Amniotic stem cell (primary cell): ENCODE measurements at regions not wholly inside any gene's neighbourhood (a gene's known extent, or its start where the extent isn't known, plus 50 kb on each side); places are given as distances from the start of the nearest gene placed in this dataset.
A peak's percentile ranks its signal among the peaks of the same experiment; 100 is the strongest.
"Not testable (repeated sequence)": the region's sequence is repeated elsewhere in the genome, so short reads cannot be mapped to it uniquely, and the experiment has no call there.

Source experiments
- DNase-seq: peaks from one replicate; lab custom pipeline; 2025; lab: John Stamatoyannopoulos, UW

DNA sequence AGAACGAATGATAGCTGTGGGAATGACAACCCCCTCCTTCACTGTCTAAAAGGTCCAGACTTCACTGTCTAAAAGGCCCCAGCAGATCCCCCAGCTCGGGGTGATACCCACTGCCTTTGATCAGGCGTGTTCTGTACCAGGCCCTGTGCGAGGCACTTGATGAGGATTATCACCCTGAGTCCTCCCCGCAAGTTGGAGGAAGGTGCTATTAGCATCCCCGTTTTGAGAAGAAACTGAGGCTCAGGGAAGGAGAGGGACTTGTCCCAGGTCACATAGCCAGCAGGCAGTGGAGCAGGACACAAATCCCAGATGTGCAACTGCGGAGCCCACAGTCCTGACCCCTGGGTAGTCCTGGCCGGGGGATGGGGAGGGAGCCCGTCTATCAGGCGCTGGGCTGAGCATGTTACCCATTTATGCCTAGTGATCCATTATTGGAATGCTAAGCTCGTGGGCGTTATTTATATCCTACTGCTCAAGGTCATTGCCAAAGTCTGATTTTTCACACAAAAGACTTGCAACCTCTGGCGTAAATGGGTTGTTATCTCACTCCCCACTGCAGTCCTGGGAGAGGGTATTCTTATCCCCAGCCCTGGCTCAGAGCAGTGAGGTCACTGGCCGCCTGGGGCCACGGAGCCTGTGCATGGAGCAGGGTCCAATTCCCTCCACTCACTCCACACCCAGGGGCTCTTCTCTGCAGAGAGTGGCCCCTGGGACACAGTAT lies 722.2 kb downstream of the MATN1 start:
- no peak for DNase-seq

DNA sequence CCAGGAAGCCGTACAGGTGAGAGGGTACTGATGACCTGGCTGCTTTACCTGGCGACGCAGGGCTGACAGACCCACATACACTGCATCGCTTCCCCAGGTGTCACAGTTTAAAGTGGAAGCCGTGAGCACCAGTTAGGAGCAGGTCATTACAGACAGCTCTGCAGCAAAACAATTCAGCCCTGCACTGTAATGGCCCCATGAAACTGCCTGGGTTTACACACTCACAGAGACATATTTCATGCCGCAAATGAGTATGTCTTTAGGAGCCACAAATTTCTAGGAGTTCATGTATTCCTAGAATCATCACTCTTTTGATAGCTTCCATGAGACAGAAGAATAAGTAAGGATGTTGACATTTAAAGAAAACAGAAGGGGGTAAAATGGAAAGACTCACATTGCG lies 723.1 kb downstream of the MATN1 start:
- no peak for DNase-seq

DNA sequence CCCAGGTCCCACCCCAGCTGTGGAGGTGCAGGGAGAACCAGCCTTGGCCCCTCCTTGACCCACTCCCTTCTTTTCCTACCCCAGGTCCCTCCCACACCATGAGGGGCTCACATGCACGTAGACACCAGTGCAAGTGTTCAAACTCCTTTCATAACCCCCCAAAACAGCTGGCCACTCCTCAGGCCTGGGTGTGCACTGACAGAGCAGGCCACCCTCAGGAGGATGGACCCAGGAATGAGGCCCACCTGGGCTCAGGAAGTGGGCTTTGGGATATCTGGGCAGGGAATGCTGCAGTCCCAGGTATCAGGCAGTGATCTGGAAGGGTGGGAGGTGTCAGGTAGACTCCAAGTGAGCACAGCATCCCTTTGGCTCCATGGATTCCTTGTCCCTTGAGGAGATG lies 723.8 kb downstream of the MATN1 start:
- no peak for DNase-seq

DNA sequence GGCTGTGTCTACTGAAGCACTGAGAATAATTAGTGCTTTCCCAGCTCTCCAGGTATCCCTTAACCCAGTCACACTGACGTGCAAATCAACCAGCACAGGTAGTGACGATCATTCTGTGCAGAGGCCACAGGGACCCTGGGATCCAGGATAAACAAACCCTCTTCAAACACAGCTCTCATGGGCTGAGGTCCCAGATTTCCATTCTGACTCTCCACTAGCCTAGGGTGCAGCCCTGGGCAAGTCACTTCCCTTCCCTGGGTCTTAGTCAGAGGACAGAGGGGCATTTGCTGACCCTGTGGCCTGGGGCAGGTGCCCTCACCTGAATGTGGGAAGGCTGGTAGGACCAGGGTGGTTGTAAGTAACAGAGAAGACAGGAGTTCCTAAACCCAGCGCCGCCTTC lies 724.7 kb downstream of the MATN1 start:
- no peak for DNase-seq

DNA sequence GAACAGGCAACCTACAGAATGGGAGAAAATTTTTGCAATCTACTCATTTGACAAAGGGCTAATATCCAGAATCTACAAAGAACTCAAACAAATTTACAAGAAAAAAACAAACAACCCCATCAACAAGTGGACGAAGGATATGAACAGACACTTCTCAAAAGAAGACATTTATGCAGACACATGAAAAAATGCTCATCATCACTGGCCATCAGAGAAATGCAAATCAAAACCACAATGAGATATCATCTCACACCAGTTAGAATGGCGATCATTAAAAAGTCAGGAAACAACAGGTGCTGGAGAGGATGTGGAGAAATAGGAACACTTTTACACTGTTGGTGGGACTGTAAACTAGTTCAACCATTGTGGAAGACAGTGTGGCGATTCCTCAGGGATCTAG lies 725.6 kb downstream of the MATN1 start:
- DNase-seq = not testable (repeated sequence)

DNA sequence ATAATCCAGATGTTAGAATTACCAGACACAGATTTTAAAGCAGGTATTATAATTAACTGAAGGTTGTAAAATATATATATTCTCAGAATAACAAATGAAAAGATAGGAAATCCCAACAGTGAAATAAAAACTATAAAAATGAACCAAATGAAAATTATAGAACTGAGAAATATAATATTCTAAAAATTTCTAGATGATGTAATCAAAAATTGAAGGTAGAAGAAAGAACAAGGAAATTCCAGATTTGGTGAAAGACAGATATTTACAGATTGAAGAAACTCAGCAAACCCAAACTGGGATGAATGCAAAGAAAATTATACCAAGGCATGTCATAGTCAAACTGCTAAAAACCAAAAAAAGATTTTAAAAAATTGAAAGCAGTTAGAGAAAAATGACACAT lies 729.4 kb downstream of the MATN1 start:
- DNase-seq = no peak

DNA sequence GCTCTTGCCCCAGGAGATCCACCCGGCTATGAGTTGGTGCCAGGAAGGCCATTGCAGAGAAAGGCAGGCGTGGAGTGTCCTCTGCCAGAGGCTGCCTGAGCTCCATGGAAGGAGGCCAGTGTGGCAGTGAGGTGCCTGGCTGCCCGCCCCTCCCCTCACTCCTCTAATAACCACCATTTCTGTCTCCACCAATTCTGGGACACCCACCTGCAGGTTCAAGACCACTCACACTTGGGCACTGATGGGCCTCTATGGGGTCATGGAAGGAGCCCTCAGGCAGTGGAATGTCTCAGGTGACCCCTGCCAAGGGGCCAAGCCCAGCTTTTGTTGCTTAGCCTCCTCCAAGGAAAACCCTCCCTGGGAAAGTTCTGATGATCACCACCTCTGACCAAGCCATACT lies 731.6 kb downstream of the MATN1 start:
- DNase-seq = no peak

DNA sequence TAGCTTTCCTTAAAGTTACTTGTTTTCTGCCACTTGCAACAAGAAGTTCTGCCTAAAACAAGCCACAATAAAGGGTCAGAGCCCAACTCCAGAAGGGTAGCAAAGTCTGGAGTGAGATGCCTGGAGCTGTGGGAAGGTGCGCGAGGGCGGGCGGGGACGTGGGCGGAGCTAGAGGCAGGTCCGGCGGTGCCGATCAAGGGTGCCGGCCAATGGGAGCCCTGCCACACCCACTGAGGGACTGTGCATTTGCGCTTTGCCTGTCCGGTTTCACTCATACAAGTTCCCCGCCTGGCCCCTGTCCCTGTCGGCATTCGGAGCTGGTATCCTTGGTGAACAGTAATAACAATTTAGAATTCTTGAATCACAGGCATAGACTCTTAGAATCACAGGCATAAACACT lies 732.4 kb downstream of the MATN1 start:
- no peak for DNase-seq

DNA sequence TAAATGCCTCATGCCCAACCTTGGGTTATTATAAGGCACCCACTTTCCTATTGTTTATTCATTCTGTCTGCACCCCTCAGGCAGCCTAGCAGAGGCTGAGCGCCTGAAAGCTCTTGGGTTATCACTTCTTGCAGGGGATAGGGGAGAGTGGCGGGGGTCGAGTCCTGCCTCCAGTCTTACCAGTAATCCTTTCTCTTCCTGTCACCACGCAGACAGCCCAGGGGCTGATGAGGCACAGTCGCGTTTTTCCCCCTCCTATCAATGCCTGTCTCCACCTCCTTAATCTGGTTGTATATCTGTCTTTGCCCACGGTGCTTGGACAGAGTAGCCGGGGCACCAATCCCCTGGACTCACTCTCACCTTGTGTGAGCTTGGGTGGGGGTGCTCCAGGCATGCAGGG lies 733.1 kb downstream of the MATN1 start:
- no peak for DNase-seq

DNA sequence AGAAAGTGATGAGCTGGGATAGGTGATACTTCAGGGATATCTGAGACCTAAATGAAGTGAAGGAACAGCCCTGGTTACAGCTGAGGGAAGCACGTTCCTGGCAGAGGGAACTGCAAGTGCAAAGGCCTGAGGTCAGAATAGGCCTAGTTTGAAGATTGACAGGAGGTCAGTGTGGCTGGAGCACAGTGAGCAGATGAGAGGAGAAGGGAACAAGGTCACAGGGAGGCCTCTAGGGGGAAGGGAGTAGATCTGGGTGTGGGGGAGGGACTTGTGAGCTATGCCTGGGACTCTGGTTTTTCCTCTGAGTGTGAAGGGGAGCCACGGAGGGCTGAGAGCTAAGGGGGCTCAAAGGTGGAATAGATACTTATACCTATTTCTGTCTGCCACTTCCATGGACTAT lies 736.4 kb downstream of the MATN1 start:
- DNase-seq = no peak

DNA sequence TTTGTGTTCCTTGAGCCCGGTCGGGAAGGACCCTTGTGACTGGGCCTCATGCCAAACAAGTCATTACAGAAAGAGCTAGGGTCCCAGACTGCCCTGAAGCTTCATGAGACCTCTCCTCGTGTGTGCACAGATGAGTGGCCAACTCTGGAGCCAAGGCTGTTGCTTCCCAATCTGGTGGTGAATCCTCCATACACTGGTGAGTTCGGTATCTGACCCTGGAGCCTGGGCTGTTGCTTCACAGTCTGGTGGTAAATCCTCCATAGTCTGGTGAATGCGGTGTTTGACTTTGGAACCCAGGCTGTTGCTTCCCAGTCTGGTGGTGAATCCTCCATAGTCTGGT lies 737.8 kb downstream of the MATN1 start:
- no peak for DNase-seq

DNA sequence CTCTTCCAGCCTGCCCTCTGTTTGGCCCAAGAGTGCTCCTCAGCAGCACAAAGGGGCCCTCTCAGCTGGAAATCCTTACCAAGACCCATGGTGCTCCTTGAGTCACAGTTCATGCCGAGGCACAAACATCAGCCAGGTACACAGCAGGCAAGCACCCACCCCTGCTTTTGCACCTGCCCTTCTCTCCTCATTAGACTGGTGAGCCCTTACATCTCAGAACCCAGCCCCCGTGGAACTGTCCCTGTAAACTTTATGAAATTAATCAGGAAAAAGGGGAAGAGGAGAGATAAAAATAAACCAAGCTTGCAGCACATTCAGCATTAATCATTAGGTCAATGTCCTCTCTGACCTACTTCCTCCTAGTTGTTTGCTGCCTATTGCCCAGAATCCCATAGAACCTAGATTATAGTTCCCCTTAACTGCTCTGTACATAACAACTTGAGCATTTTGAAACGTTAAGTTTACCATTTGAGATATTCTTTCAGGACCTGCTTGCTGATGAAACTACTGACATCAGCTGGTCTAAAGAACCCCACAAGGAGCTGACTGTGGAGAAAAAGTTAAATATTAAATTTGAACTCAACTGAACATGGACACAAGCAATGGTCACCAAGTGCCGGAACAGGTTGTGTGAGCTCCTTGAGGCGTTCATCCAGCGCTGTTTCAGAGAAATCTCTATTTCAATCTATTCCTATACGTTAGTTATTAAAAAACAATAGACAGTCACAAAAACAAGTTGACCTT lies 738.4 kb downstream of the MATN1 start:
- no peak for DNase-seq

DNA sequence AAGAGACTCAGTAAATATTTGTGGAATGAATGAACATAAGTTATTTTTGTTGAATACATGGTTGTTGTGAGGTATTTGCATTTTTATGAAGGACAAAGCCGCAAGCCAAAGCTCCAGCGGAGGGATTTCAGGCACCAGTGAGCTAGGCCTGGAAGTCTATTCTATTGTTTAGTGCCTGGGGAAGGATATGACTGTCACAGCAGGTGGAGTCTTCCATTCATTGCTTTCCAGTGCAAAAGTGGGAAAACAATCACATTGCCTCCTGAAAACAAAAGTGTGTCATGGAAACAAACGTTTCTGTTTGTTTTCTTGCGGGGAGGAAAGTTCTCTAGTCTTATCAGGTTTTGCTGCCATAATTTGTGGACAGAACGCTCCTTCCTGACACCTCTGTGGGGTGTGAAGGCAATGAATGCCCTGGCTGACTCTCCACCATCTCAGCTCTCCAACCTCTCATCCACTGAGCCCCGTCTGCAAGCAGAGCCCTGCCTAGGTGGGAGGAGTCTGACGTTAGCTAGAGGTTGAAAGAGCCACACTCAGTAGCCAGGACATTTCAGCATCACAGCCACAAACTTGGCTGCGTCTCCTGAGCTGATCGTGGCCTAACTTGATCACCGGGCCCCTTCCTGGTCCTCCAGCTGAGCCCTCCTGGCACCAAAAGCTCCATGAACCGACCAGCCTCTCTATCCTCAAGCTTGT lies 739.1 kb downstream of the MATN1 start:
- DNase-seq = no peak

DNA sequence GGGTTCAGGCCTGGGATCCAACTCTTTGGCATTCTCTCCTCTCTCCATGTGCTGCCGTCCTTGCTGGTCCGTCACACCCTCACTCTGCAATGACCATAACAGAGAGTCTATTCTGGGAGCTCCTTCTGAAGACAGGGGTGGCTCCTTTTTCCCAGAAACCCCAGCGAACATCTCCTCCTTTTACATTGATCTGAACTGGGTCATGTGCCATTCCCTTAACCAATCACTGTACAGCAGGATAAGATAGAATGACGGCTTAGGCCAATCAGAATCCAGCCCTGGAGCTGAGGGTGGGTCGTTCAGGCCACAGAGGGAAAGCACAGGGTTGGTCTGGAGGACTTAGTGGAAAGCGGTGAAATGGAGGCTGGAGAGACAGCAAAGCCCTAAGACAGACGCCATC lies 740.1 kb downstream of the MATN1 start:
- no peak for DNase-seq

DNA sequence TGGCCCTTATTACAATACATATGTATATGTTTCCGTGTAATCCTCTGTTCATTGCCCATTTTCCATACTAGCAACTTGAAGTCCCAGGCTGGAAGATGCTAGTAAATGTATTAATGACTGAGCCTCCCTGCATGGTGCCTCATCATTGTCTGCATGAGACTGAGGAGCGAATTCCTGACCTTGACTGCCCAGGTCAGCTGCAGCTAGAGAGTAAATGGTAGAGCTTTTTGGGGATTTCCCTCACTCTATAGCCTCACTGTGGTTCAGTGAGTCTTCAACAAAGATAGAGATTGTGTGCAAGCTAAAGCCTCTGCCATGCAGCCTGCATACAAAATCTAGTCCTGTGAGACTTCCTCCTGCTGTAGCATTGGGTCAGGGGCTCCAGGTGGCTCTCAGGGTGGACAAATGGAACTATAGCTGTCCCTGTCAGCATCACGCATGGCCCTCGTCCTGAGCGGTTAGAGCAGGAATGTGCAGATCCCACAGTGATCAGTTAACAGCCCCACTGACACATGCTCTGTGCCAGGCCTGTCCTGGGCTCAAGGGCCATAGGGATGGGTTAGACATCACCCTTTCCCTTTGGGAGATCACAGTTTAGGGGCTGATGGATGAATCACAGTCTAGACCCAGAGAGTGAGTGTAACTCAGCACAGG lies 741.7 kb downstream of the MATN1 start:
- no peak for DNase-seq

DNA sequence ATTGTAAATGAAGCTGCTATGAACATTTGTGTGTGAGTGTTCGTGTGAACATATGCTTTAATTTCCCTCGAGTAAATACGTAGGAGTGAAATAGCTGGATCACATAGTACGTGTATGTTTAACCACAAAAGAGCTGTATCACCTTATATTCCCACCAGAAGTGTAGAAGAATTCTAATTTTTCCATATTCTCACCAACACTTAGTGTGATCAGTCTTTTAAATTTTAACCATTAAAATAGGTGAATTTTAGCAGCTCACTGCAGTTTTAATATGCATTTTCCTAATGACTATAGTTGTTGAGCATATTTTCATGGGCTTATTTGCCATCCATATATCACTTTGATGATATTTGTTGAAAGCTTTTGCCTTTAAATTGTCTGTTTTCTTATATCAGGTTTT lies 741.2 kb downstream of the PTPRU start:
- DNase-seq = no peak

DNA sequence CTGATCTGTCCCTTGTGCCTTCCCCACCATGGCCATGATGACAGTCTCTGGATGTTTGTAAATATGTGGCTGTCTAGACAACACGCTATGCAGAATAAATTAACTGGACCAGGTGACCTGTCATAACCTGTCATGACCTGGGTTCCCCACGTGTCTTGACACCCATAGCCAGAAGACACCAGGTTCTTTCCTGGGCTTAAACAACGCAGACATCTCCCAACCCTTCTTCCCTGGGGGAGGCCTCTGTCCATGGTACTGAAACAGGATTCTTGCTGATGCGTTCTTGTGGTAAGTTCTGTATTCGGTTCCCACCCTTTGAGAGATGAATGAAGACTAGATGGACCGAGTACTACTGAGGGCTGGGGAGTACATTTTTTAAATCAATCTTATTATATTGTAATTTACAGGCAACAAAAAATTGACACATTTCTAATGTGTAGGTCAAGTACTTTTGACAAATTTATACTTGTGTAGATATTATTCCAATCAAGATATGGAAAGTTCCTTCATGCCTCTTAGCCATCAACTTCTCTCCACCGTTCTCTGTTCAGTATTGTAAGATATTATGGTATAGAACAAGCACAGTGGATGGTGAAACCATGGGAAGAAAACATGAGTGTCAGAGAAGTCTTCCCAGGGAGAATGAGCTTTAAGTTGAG lies 738.8 kb downstream of the PTPRU start:
- no peak for DNase-seq

DNA sequence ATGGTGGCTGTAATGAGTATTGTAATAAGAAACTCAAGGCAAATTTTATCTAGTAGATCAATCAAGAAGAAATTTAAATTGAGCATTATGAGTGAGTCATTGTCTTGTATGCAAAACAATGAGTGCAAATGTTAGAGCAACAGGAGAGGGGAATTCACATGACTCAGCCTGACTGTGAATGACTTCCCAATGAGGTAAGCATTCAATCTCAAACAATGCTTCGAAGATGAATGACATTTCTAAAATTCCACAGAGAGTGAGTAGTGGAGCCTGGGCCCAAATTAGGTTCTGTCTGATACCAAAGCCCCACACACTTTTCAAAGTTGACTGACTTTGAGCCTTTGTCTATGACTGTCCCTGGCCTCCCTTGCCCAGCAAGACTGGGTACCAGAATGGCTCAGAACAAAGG lies 738.0 kb downstream of the PTPRU start:
- DNase-seq = peak; percentile 56

DNA sequence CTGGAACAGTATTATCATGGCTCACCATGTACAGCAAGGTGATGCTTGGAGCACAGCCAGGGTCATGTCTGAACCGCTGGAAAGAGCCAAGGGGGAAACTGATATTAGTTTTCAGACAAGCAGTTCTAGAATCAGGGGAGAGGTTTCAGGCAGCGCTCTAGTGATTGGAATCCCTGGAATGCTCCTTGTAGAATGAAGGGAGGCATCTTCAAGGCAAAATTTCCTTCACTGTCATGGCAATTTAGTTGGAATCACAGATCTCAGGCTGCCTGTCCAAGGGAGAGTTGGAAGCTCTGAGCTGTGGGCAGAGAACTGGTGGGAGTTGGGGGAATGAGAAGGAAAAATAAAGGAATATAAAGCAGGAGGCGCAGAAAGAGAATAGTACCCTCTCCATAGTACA lies 737.1 kb downstream of the PTPRU start:
- DNase-seq = no peak

DNA sequence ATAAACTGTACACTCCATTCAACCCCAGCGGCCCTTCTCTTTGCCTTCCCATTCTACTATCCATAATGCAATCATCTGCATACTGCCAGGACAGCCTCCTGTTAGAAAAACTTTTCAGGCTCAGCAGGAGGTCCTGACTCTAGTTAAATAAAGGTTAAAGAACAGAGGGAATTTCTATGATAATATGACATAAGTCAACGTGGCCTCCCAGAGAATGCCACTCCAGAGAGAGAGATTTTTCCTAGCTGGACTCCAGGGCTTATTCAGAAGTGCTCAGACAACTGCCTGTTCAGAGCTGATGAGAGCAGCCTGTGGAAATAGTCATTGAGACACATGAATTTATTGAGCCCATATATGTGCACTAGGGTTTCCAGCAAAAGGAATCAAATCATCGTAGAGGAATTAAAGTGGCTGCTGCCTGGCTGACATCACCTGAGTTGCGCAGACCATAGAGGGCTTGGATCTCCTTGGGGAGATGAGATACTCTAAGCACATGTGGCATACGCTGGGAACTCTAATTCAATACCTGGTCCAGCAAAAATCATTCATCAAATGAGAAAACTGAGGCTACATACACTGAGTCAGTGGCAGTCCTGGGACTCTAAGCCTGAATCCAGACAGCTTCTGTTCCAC lies 736.2 kb downstream of the PTPRU start:
- no peak for DNase-seq

DNA sequence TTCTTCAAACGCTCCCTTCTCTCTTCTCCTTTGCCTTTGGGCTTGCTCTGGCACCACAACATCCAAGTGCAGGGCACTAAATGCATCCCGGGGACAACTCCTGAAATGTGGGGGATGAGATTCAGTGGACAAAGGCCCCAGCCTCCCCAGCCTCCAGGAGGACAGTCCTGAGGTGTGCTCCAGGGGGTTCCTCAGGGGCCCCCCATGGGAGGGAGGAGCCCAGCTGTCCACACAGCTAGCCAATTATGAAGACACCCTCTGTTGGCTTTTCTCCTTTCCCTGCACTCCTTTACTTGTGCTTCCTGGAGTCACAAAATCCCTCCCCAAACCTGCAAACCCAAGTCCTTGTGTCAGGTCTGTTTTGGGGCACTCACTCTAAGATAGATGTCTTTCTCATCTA lies 735.4 kb downstream of the PTPRU start:
- no peak for DNase-seq
